ENCODE measurements at regions not wholly inside any gene's neighbourhood (a gene's known extent, or its start where the extent isn't known, plus 50 kb on each side); places are given as distances from the start of the nearest gene placed in this dataset.

DNA sequence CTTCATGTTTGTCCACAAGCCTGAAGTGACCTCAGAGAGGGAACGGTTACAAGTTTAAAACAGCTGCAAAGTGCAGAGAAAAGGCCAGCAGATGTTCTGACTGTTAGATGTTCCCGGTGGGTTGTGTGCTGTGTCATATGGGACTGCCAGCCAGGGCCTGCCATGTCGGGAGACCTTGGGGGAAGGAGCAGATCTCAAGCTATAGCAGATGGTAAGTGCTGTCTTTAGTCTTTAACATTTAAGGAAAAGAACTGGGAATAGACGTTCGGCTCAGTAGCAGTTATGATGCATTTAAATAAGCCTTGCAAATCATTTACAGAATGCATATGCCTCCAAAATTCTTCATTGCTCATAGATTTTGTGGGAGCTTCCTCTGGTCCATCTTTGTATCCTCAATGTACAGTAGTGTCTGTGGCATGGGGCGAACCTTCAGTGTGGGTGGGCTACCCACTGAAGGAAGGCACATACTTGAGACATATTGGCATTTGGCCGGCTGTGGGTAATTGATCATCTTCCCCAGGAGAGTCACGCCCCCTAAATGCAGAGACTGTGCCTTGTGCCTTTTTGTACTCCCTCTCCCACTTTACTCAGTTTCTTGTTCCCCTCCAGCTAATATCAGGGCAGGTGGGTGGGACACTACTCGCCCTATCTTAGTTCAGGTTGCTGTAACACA, 131.9 kb downstream of the NPIPB5 start:
- TF ChIP-seq POLR2AphosphoS5 (IDR thresholded peaks at IDR 0.05; ENCODE audit: low read depth, low read length) (no peak), TAF1 (IDR thresholded peaks at IDR 0.05; ENCODE audit: borderline replicate concordance, insufficient read depth, low read length) (no peak)
- TF ChIP-seq, protein P1, sequence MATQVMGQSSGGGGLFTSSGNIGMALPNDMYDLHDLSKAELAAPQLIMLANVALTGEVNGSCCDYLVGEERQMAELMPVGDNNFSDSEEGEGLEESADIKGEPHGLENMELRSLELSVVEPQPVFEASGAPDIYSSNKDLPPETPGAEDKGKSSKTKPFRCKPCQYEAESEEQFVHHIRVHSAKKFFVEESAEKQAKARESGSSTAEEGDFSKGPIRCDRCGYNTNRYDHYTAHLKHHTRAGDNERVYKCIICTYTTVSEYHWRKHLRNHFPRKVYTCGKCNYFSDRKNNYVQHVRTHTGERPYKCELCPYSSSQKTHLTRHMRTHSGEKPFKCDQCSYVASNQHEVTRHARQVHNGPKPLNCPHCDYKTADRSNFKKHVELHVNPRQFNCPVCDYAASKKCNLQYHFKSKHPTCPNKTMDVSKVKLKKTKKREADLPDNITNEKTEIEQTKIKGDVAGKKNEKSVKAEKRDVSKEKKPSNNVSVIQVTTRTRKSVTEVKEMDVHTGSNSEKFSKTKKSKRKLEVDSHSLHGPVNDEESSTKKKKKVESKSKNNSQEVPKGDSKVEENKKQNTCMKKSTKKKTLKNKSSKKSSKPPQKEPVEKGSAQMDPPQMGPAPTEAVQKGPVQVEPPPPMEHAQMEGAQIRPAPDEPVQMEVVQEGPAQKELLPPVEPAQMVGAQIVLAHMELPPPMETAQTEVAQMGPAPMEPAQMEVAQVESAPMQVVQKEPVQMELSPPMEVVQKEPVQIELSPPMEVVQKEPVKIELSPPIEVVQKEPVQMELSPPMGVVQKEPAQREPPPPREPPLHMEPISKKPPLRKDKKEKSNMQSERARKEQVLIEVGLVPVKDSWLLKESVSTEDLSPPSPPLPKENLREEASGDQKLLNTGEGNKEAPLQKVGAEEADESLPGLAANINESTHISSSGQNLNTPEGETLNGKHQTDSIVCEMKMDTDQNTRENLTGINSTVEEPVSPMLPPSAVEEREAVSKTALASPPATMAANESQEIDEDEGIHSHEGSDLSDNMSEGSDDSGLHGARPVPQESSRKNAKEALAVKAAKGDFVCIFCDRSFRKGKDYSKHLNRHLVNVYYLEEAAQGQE (IDR thresholded peaks at IDR 0.05; ENCODE audit: insufficient read depth in 1 of 2, low read depth in 2 of 2, low read length in 2 of 2), result no peak
